Astrocyte of the spinal cord (primary cell): ENCODE measurements at regions not wholly inside any gene's neighbourhood (a gene's known extent, or its start where the extent isn't known, plus 50 kb on each side); places are given as distances from the start of the nearest gene placed in this dataset.

Experiments used
- DNase-seq: peaks from one replicate; pipeline ENCODE4 v3.0.0; 2011; ENCODE audit warnings: low read depth, low spot score
- H3K4me3 ChIP-seq: 2 replicates; pipeline ENCODE4 v1.5.1; 2011; ENCODE audit warnings: low read depth, mild to moderate bottlenecking, low read length, moderate library complexity
- CTCF ChIP-seq: IDR thresholded peaks from 2 replicates; pipeline ENCODE4 v1.5.1; 2012; ENCODE audit warnings: low read depth, mild to moderate bottlenecking, low read length, inconsistent platforms
- in situ Hi-C: cut with HindIII; loops from 2 replicates; pipeline ENCODE4 v1.10.0; 2017; ENCODE audit warnings: low sequenced_read_pairs

GRCh38 chrX:10021461-10022272 lies 54.5 kb downstream of the CLDN34 start:
- in situ Hi-C loops: no loop called here
- DNase-seq: no peak
- H3K4me3 ChIP-seq: no peak overlapping the region
- no peak for TF ChIP-seq CTCF

- DNase-seq: no peak
- H3K4me3 ChIP-seq: no peak overlapping the region
- in situ Hi-C loops: no loop called here
- no peak for TF ChIP-seq CTCF
Observed at GRCh38 chrX:10022273-10022541, 55.0 kb downstream of the CLDN34 start.

GRCh38 chrX:10022580-10023245 lies 55.6 kb downstream of the CLDN34 start:
- no peak for TF ChIP-seq CTCF
- peak; percentile 68 for DNase-seq
- in situ Hi-C loops: no loop called here
- H3K4me3 ChIP-seq: no peak overlapping the region

- no peak for DNase-seq
- no peak for TF ChIP-seq CTCF
- no peak overlapping the region for H3K4me3 ChIP-seq
- in situ Hi-C loops: no loop called here
Observed at GRCh38 chrX:10023821-10024220, 56.7 kb downstream of the CLDN34 start.

- no peak for TF ChIP-seq CTCF
- no peak overlapping the region for H3K4me3 ChIP-seq
- DNase-seq: no peak
- in situ Hi-C loops: no loop called here
Observed at GRCh38 chrX:10025742-10026493, 58.8 kb downstream of the CLDN34 start.

GRCh38 chrX:10028283-10029104 lies 61.3 kb downstream of the CLDN34 start:
- DNase-seq: no peak
- in situ Hi-C loops: no loop called here
- no peak for TF ChIP-seq CTCF
- no peak overlapping the region for H3K4me3 ChIP-seq
